ENCODE measurements at regions not wholly inside any gene's neighbourhood (a gene's known extent, or its start where the extent isn't known, plus 50 kb on each side); places are given as distances from the start of the nearest gene placed in this dataset.
"Not testable (repeated sequence)": the region's sequence is repeated elsewhere in the genome, so short reads cannot be mapped to it uniquely, and the experiment has no call there.

- no peak for DNase-seq
Measured at GRCh38 chr12:87529413-87529812, 499.8 kb downstream of the C12orf50 start.

DNA sequence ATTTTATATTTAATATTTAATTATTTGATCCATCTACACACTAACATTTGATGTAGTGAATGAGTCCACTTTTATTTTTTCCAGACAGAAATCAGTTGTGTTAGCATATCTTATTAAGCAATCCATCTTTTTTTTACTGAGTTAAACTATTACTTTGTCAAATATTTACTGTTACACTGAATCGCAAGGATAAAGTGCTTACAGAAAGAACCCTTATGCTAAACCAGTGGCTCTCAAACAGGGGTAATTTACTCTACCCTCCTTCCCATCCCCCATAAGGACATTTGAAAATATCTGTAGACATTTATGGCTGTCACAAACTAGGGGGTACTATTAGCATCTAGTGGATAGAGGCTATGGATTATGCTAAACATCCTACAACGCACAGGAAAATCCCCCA, 508.2 kb downstream of the C12orf50 start:
- no peak for DNase-seq

DNA sequence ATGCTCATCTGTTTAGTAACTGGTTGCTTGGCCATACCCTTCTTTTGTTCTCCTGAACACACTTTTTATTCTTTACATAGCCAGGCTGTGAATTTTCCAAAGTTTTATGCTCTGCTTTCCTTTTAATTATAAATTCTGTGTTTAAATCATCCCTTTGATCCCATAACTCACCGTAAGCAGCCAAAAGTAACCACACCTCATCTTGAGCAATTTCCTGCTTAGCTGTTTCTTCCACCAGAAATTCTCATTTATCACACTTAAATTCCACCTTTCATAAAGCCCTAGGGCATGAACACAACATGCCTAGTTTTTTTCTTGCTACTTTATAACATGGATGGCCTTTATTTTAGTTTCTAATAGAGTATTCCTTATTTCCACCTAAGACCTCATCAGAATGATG, 510.7 kb downstream of the C12orf50 start:
- DNase-seq, result no peak

GRCh38 chr12:87518036-87518435, 511.2 kb downstream of the C12orf50 start:
- no peak for DNase-seq

DNA sequence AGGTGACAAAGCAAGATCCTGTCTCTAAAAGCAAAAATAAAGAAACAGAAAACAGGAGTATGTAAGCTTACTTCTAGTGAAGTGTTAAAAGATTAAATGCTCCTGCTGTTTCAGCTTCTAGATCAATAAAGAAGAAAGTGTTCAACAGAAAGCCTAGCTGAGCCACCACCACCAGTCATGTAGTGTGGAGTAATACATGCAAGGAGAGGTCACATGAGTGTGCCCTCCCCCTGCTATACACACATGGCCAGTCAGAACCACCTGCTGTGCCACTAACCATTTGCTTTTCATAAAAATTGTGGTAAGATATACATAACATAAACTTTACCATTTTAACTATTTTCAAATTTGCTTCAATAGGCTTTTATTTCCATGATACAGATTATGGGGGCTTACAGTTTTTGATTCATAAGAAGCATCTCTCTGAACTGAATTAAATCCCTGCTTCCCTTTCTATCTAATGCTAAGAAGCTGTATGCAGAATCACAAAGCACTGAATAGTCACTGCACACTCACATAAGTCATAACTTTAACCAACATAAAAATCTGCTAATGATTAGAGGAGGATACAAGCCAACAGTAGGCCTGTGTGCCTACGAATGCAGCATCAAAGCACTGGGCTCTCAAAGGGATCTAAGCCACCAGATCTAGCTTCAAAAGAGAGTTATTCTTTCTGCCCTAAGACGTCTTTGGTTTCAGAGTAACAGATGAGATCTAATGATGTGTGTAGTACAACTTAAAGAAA, 515.5 kb downstream of the C12orf50 start:
- no peak for DNase-seq

DNA sequence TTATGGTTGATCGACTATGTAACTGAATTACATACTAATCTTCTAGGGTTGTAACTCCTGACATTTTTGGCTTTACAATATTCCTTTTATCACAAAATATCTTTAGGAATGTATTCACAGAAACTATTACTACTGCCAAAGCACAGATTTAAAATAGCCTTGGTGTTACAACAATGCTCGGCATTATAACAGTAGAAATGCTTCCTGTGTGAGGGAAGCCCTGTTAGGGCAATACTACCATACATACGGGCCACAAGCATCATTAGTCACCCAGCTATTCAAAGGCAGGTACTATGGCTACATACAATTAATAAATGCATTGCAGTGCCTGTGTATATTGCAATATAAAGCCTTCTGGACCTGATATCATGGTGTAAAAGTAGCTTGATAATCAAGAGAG, 517.8 kb downstream of the C12orf50 start:
- no peak for DNase-seq

GRCh38 chr12:87509237-87509820, 519.9 kb downstream of the C12orf50 start:
- DNase-seq, result no peak

- no peak for DNase-seq
Measured at GRCh38 chr12:87491598-87491997, 537.6 kb downstream of the C12orf50 start.

- no peak for DNase-seq
Measured at GRCh38 chr12:87491089-87491488, 538.1 kb downstream of the C12orf50 start.

- no peak for DNase-seq
Measured at GRCh38 chr12:87469295-87469694, 559.9 kb downstream of the C12orf50 start.

DNA sequence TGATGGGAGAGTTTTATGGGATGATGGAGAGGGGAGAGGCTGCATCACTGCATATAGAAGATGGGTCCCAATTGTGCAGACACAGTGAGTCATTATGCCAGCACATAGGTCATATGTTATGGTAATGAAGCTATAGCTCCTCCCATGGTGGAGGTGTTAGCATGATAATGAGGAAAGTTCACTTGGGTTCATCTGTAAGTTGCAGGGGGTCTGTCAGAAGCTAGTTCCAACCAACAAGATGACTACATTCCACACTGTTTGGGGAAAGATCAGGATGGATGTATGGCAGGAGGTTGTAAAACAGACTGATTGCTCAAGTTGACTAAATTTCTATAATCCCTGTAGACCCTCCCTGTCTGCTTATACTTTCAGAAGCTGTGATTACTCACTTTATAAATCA, 561.3 kb downstream of the C12orf50 start:
- no peak for DNase-seq

GRCh38 chr12:87464565-87464964, 564.6 kb downstream of the C12orf50 start:
- DNase-seq, result no peak

DNA sequence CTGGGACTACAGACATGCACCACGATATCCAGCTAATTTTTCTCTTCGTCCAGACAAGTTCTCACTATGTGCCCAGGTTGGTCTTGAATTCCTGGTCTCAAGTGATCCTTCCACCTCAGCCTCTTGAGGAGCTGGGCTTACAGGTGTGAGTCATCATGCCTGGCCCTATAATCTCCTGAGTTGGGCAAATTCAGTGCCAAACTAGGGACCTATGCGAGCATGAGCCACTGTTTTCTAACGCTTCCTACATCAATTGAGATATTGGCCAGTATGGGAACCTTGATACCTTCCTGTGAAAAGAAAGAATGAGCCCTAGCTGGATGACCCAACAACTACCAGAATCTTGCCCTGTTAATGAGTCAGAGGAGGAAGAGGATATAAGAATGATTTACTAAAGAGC, 585.2 kb downstream of the C12orf50 start:
- no peak for DNase-seq

DNA sequence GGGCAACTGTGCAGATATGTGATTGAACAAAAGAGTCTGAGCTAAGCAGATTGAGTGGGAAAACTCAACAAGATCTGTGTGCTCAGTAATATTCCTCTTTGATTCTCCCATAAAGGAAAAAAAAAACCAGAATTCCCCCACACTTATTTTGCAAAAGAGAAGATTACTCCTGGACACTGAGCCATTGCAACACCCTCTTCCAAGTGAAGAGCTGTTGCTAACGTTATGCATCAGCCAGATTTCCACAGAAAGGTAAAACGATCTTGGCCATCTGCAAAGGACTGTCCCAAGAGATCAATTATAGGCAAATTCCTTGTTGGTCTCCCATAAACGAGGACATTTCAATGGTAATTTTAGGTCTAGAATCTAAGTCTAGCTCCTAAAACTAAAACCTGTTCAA, 587.7 kb downstream of the C12orf50 start:
- DNase-seq, result no peak

DNA sequence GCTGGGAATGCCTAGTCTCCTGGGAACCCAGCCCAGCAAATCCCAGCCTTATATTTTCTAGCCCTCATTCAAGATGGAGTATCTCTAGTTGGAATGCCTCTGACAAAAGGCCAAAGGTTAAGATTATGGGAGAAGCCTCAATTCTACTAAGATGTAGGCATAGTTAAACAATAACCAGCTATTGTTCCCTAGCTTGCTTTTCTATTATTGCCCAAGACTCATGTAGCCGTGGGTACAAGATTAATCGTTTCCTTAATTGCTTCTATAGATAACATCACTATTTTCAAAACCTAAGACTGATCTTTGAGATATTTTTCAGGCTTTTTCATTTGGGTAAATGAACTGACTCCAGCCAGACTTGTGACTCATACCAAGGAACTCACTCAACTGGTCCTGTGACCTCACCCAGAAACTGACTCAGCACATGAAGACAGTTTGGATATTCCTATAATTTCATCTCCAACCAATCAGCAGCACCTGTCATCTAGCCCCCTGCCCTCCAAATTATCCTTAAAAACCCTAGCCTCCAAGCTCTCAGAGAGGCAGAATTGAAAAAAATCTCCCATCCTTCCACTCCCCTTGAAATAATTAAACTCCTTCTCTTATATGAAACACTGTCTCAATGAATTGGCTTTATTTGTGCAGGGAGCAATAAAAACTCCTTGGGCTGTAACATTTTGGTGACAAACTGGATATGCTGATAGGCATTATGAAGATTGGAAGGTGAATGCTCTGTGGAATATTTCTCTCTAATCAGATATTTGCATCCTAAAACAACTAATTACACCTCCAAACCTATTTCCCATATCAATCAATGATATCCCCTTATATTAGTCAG, 589.0 kb downstream of the C12orf50 start:
- DNase-seq, result no peak

GRCh38 chr12:87430444-87430843, 598.8 kb downstream of the C12orf50 start:
- DNase-seq, result no peak

DNA sequence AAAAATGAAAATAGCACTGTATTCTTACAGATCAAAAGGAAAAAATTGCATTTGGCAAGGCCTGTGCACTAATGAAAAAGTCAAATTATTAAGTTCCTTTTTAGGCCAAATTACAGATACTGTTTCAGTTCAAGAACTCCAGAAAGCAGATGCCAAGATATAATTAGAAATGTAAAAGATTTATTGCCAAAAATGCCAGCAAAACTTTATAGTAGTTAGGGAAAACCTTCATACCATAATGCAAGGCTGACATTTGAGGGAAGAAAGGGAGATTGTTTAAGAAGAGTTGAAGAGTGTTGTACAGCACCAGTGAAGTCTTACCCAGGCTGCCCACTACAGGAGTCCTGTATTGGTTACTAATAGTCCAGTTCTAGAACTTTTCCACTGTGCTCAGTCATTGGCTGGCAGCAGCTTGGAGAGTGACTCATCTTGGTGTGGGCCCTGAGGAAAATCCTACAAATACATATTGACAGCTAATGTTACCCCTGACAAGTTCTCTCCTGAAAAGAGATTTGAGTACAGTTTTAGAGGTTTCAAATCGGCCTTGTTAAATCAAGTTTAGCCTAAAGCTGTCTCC, 600.4 kb downstream of the C12orf50 start:
- DNase-seq, result no peak

- no peak for DNase-seq
Measured at GRCh38 chr12:87427770-87428169, 601.4 kb downstream of the C12orf50 start.

GRCh38 chr12:87425942-87426554, 603.2 kb downstream of the C12orf50 start:
- no peak for DNase-seq

- not testable (repeated sequence) for DNase-seq
Measured at GRCh38 chr12:87421233-87421632, 608.0 kb downstream of the C12orf50 start.

GRCh38 chr12:87413784-87414183, 615.4 kb downstream of the C12orf50 start:
- DNase-seq, result no peak

DNA sequence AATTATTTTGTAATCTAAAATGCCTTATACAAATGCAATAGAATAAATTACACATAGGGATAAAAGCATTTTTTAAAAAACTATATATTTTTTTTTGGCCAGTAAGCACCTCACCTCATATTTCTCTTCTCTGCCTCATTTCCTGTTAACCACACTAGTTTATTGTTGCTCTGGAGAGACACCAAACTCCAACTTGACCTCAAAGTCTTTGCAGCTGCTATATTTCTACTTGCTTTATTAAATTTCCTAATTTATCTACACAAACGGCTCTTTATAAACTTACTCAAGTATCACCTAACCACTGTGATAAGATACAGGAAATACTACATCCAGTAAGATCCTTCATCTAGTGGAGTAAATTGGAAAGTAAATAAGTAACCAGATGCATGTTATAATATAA, 622.3 kb downstream of the C12orf50 start:
- no peak for DNase-seq

DNA sequence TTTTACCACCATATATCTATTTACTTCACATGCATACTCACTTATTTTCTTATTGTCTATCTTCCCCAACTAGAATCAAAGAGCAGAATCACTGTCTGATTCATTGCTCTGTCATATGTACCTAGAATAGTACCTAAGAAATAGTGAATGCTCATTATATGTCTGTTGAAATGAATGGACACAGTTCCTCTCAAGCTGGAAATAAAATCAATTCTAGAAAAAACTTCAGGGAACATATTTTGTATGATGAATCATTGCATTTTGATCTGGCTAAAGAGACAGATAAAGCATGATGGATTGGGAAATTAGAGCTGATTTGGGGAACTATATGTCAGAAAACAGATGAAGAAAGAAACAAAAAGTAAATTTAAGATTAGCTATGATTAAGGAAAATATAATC, 623.3 kb downstream of the C12orf50 start:
- DNase-seq, result no peak
